ENCODE measurements at regions not wholly inside any gene's neighbourhood (a gene's known extent, or its start where the extent isn't known, plus 50 kb on each side); places are given as distances from the start of the nearest gene placed in this dataset.
A peak's percentile ranks its signal among the peaks of the same experiment; 100 is the strongest.

DNA sequence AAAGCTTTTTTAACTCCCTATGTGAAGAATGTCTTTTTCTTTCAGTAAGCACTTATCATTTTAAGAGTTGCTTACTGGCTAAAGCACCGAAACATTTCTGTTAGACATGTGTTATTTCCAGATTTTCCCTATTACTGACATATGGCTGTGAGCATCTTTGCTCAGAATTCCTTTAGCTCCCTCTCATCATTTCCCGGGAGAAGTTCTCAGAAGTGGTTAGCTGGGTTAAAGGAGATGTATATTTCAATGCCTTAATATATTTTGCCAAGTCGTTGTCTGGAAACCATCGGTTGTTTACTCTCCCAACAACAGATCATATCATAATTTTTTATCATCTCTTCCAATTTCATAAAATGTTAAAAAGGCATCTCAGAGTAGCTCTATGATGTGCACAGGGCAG, 396.5 kb downstream of the OCA2 start:
- no peak for DNase-seq (ENCODE audit: low read depth in 2 of 2)

DNA sequence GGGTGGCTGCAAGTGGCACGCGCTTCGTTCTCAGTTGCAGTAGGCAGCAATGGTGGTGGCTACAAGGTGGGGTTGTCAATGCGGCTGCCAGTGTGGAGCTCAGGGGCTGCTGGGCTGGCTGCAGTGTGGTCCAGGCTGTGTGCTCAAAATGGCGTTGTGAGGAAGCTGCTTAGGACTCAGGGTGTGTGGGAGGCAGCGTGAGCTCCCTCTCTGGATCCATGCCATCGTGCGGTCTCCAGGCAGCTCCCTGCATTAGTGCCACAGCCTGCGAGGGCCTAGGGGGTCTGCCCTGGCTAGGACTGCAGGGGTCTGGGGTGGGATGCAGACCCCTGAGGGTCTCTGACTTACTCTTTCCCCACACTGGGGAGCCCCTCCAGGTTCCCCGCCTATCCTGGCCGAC, 397.2 kb downstream of the OCA2 start:
- no peak for DNase-seq (ENCODE audit: low read depth in 2 of 2)

DNA sequence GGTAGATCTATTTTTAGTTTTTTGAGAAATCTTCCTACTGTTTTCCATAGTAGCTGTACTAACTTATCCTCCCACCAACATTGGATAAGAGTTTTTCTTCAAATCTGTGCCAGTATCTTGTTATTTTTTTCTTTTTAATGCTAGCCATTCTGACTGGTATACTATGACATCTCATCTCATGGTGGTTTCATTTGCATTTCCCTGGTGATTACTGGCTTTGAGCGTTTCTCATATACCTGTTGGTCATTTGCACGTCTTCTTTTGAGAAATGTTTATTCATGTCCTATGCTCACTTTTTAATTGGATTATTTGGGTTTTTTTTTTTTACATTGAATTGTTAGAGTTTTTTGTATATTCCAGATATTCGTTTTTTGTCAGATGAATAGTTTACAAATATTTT, 398.1 kb downstream of the OCA2 start:
- DNase-seq (ENCODE audit: low read depth in 2 of 2) = no peak

DNA sequence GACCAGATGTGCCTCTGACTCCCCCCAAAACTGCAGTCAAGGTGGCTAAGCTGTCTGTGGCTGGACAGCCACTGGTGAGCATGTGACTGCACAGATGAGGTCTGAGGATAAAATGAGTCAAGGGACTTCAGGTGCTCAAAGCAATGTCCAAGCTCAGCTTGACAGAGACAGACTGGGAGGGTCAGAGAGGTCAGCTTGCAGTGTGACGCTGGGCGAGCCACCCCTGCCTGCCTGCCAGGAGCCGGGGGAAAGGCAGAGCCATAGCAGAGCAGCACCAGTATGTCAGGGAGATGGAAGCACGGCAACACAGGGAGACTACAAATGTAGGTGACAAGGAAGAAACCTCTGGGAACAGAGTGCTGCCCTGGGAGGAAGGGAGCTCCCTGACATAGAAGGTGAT, 399.4 kb downstream of the OCA2 start:
- no peak for DNase-seq (ENCODE audit: low read depth in 2 of 2)

DNA sequence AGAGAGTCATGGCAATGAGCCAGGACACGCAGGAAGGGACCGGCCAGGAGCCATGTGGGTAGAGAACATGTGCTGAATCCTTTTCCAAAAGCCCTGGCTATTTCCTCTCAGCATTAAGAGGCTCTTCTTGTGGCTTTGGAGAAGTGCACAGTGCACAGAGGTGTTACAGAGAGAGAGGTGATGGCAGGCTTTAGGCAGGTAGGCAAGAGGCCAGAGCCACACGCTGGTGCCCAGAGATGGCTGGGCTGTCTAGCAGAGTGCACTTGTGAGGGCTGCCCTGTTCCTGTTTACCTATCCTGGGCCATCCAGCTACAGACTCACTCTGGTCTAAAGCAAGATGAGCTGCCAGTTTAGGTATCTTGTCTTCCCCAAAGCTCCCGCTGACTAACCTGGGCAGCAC, 402.6 kb downstream of the OCA2 start:
- no peak for DNase-seq (ENCODE audit: low read depth in 2 of 2)

DNA sequence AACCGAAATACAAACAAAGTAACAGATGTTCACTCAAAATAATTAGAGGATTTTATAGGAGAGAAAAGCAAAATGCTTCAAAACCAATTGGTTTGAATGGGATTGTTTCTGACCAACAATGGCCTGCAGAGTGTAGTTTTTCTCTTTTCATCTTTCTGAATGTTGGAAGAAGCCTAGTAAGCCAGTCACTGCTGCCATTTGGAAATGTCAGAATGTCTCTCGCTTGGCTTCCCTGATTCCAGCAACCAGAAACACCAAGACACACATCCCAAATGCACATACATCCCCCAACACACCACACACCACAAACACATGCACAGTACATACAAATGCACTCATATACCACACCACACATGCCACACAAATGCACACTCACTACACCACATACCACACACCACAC, 403.4 kb downstream of the OCA2 start:
- DNase-seq (ENCODE audit: low read depth in 2 of 2) = no peak

DNA sequence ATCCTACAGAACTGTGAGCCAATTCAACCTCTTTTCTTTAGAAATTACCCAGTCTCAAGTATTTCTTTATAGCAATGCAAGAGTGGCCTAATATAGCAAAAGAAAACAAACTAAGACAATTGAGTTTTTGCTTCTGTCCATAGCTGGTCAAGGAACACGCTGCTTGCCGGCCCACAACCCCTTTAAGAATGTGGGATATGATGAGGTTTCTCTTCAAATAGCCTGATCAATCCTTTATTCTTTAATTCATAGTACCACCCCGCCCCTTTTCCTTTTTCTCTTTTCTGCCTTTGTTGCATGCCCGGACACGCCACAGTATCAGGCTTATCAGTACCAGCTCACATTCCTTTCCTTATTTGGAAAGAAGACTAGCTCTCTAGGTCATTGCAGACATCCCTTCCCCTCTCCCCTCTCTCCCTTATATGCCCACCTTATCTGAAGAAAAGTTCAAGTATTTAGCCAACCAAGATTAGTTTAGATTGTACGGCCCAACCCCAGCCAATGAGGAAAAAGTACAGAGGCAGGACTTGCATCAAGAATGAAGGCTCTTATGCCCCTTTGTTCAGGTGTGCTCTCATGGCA, 404.5 kb downstream of the OCA2 start:
- no peak for DNase-seq (ENCODE audit: low read depth in 2 of 2)

DNA sequence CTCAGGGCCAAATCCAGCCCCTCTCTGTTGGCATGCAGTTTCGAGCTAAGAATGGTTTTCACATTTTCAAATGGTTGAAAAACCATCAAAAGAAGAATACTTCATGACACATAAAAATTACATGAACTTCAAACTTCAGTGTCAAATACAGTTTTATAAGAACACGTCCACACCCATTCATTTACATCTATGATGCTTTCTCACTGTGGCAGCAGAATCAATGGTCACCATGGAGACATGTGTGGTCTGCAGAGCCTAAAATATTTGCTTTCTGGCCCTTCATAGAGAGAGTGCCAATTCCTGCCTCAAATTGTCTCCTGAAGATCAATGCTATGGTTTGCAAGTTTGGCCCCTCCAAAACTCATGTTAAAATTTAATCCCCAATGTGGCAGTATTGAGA, 405.8 kb downstream of the OCA2 start:
- DNase-seq (ENCODE audit: low read depth in 2 of 2) = no peak

DNA sequence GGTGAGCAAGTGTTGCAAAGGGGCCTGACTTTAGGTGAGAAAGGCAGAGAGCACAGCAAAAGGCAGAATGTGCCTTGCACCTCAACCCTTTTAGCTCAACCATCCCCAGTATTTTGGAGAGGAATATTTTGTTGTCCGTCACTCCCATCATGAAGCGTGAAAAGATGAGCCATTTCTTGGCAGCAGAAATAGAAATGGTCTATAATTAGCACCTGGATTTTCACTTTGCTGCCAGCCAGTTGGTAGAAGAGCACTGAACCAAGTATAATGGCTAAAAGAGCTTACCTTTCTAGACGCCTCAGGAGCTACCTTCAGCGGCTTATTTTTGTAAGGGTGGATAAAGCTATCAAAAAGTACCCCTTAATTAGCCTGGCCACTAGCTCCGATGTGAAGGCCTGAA, 406.7 kb downstream of the OCA2 start:
- no peak for DNase-seq (ENCODE audit: low read depth in 2 of 2)

DNA sequence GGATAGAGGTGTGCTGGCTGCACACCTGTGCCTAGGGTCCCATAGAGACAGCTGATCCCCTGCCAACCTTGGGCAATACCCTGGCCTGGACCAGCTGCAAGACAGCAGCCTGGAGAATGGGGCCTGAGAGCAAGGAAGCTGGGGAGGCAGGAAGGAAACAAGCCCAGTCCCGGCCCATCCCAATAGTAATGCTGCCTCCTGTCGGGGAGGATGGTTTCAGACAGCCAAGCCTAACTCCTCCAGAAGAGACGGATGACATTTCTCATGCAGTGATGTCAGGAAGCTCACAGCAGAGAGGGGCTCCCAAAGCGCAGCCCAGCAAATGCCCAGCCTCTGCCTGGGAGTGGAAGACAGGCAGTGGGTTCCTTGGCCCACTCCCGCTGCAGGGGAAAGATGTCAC, 408.8 kb downstream of the OCA2 start:
- no peak for DNase-seq (ENCODE audit: low read depth in 2 of 2)

DNA sequence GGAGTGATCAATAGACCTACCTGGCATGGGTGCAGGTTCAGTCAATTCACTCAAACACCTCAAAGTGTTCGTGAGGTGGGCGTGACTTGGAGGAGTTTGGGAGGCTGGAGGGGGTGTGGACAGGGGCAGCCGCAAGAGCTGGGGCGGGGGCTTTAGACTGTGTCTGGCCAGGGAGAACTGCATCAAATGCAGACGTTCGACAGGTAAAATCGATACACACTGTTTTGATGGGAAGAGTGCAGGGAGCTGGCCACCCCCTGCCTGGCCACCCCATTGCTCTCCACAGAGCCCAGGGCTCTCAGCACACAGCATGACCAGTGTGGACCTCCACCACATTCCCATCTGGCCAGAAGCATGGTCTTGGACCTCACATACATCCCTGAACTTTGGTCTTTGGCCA, 412.1 kb downstream of the OCA2 start:
- no peak for DNase-seq (ENCODE audit: low read depth in 2 of 2)

DNA sequence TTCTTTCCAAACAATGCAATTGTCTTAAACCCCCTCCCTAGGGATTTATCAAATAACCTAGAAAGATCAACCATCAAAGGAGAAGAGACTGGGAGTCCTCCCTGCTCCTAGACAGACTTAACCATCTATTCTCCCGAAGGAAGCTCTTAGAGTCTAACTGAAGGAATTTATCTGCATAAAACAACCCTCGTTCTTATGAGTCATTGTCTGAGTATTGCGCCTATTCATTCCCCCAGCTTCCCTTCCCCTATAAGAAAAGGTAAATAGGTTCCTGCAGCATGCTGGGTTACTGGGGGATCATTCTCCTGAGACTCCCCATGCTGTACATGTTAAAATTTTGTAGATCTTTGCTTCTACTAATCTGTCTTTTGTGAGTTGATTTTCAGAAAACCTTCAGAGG, 412.7 kb downstream of the OCA2 start:
- no peak for DNase-seq (ENCODE audit: low read depth in 2 of 2)

DNA sequence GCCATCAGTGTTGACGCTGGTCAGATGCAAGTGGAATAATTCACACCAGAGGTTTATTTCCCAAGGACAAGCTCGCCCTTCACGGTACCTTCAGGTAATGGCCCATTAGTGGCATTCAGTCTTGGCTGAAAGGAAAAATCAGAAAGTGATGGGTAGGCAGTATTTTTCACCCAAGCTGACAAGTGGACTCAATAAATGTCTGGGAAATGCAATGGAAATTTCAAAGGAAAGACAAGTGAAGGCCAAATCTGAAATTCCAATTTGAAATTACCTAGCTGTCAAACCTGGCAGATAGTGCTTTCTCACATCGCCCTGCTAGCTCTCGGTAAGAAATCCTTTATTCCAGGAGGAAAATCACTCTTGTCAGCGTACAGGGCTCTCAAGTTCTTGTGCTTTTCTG, 413.5 kb downstream of the OCA2 start:
- no peak for DNase-seq (ENCODE audit: low read depth in 2 of 2)

DNA sequence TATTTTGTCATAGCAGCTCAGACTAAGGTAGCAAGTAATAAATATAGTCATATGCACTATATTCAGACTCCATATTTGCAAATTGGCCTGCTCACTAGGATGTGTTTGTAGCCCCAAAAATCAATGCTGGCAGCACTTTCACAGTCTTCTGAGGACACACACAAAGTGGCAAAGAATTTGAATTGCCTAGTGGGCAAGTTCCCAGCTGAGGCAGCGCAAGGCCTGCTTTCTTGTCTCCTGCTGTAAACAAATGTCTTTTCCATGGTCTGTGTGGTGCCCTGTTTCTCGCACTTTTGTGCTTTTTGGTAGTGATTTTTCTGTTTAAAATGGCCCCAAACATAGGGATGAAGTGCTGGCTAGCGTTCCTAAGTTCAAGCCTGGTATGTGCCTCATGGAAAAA, 416.0 kb downstream of the OCA2 start:
- no peak for DNase-seq (ENCODE audit: low read depth in 2 of 2)

DNA sequence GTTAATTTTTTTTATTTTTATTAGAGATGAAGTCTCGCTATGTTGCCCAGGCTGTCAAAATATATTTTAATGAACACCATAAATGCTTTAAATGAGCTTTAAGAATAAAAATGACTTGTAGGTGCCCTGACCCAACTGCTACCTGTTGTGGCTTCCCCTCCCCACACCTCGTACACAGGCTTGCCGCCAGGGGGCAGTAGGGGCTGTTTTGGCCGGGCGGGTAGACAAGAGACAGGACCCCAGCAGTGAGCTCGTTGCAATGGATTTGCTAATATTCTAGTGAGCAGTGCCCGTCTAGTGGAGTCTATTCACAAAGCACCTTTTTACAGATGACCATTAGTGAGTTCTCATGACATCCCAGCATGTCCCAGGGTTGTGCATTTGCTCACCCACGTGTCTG, 418.1 kb downstream of the OCA2 start:
- peak in 1 of 2 donors; percentile 46 for DNase-seq (ENCODE audit: low read depth in 2 of 2)

DNA sequence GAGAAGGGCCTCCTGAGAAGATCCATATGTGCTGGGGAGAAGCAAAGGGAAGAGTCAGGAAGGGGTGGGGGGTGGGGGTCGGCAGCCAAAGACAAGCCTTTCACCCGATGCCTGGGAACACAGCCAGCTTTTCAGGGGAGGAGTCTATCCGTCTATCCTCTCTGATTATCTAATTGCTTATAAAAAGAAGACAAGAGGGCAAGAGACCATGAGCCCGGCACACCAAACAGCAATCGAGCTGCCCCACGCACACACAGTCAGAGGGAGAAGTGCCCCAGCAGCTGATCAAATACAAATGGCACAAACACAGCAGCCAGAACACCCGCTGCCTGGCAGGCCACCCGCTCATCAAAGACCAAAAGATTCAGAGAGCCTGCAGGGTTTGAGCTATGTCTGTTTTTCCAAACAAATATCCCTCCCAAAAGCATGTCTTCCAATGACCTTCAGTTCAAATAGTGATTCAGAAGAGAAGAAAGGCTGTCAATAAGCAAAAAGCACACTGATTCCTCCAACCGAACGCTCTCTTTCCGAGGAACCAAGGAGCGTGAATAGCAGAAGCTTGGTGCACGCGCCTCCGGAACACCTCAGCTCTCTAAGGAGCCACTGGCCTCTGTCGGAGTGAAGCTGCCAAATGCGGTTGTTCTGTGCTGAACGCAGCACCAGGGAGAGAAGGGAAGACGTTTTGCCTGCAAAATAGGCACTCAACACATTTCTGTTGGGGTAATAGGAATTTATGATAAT, 419.2 kb downstream of the OCA2 start:
- DNase-seq (ENCODE audit: low read depth in 2 of 2) = no peak

DNA sequence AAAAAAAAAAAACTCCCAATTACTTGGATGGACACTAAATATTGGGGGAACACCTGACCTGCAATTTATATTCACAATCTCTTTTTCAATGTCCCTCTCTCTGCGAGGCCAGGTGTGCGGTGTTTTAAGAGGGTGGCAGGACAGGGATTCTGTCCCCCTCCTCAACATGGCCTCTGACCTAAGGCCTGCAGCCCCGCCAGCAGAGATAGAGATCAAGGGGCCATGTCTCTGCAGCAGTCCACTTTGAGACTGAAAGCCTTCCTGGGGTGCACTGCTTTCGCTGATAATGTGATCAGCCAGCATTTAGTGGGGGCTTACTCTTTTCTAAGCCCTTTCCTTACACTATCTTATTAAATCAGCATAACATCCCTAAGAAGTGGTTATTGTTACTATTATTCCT, 419.9 kb downstream of the OCA2 start:
- no peak for DNase-seq (ENCODE audit: low read depth in 2 of 2)

DNA sequence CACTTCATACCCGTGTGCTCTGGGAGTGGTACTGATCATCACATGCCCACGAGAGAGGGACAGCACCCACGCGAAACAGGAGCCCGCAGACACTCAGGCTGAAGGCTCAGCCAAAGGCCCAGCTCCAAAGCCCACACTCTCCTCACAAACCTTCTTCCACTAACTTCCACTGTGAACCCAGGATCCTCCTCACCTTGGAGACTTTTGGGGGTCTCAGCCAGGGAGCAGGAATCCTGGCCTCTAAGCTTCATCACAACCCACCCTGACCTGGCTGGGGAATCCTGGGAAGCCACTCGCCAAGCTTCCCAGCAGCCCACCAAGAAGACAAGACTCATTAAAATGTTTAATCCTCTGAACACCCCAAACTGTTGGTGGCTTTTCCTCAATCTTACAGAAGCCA, 421.2 kb downstream of the OCA2 start:
- DNase-seq (ENCODE audit: low read depth in 2 of 2) = no peak

DNA sequence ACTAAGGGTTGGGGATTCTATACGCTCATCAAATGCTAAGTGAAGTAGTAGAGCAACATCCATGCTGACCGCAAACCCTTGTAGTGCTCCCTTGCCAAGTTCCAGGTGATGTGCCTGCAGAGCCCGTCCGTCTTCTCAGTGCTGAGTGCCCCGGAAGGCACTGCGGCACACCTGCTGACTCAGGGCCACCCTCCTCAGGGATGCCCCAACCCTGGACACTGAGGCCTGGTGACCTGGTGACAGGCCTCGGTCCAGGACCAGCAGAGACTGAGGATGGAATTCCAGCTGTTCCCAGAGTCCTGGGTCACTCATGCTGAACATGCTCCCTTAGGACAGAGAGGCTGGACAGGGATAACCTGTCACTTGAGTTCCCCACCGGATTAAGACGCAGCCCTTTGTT, 422.5 kb downstream of the OCA2 start:
- DNase-seq (ENCODE audit: low read depth in 2 of 2) = no peak

DNA sequence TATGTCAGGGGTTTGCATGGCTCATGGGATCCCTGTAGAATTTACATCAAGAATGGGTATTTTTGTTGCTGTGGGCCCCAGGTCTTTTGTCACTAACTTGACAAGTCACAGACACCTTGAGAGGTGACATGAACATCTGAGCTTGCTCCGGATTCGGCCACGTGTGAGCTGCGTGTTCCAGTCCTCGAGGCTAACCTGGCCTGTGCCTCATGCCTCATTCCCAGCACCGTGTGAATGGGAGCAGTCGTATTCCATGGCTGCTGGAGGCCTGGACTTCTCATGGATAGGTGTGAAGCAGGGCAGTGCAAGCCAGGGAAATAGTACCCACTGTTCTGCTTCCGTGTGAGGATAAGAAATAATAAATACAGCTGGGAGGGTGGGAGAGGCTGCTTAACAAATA, 423.5 kb downstream of the OCA2 start:
- DNase-seq (ENCODE audit: low read depth in 2 of 2) = no peak

DNA sequence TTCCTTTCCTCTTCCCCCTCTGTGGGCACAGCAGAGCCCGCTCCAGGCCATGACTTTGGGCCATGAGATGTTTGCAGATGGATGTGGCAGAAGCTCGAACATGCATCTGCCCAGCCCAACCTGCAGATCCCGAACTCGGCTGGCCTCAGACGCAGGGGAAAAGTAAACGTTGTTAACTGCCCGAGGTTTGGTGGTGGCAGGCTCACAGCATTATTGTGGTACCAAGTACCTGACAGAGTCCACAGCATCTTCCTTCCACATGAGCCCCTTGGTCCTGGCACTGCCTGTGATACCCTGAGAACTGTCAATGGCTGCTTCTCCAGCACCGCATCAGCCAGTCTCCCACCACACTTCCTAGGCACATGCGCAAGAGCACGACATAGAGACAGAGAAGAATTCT, 424.3 kb downstream of the OCA2 start:
- no peak for DNase-seq (ENCODE audit: low read depth in 2 of 2)

DNA sequence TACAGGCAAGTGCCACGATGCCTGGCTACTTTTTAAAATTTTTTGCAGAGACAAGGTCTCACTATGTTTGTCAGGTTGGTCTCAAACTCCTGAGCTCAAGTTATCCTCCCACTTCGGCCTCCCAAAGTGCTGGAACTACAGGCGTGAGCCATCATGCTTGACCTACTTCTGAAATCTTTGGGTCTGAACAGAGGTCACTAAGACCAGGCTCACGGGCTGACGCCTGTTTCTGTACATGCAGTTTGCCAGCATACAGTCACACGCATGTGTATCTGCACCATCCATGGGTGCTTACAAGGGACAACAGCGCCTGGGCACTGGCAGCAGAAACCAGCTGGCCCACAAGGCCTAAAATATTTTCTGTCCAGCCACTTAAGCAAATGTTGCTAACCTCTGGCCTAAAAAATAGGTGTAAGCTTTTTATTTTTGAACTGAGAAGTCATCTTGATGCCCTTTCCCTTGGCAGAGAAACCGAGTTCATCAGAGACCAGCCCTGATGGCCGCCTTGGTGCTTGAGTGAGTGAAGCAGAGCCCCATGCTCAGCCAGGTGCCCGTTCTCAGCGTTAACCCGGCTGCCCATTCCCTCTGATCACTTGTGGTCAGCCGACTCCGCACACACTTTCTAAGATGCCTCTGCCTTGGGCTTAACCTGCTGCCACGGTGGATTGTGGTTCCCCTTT, 425.2 kb downstream of the OCA2 start:
- DNase-seq (ENCODE audit: low read depth in 2 of 2) = no peak

DNA sequence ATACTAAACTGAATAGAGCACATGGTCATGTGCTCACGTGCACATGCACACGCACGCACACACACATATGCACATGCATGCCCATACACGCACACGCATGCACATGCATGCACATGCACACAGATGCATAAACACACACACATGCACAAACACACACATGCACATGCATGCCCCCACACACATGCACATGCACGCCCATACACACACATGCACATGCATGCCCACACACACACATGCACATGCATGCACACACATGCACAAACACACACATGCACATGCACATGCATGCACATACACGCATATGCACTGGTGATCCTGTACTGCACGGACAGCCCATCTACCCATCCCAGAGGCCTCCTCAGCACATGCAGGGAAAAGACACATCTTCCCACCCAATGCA, 426.6 kb downstream of the OCA2 start:
- no peak for DNase-seq (ENCODE audit: low read depth in 2 of 2)
